ENCODE measurements at regions not wholly inside any gene's neighbourhood (a gene's known extent, or its start where the extent isn't known, plus 50 kb on each side); places are given as distances from the start of the nearest gene placed in this dataset.

- no peak for DNase-seq (ENCODE audit: low read depth in 2 of 2)
Observed at GRCh38 chr2:12203528-12203927, 457.1 kb downstream of the LPIN1 start.

DNA sequence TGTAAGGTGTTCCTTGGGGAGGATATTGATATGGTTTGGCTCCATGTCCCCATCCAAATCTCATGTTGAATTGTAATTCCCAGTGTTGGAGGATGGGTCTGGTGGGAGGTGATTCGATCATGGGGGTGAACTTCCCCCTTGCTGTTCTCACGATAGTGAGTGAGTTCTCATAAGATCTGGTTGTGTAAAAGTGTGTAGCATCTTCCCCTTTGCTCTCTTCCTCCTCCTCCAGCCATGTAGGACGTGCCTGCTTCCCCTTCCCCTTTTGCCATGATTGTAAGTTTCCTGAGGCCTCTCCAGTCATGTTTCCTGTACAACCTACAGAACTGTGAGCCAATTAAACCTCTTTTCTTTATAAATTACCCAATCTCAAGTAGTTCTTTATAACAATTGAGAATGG lies 458.7 kb downstream of the LPIN1 start:
- no peak for DNase-seq (ENCODE audit: low read depth in 2 of 2)

- DNase-seq (ENCODE audit: low read depth in 2 of 2), result no peak
Observed at GRCh38 chr2:12207491-12207890, 461.1 kb downstream of the LPIN1 start.

GRCh38 chr2:12210016-12210933 lies 463.8 kb downstream of the LPIN1 start:
- no peak for DNase-seq (ENCODE audit: low read depth in 2 of 2)

- DNase-seq (ENCODE audit: low read depth in 2 of 2), result no peak
Observed at GRCh38 chr2:12211326-12212175, 465.1 kb downstream of the LPIN1 start.

- DNase-seq (ENCODE audit: low read depth in 2 of 2), result no peak
Observed at GRCh38 chr2:12212841-12213597, 466.6 kb downstream of the LPIN1 start.

GRCh38 chr2:12217175-12217574 lies 470.7 kb downstream of the LPIN1 start:
- DNase-seq (ENCODE audit: low read depth in 2 of 2), result no peak

DNA sequence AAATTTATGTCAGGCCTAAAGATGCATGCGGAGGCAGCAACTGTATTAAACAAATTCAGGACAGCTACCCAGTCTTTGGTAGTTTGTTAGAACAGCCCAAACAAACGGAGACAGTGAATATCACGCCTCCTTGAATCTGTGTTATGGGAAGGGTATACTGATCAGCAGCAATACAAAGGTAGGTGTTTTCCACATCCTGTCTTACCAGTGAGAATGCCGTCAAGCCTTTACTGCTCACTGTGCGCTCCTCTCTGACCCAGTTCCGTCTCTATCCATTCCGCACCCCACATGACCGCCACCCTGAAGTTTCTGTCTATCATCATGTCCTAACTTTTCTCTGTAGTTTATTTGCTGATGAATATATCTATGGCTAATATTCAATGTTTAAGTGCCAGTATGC lies 473.3 kb downstream of the LPIN1 start:
- no peak for DNase-seq (ENCODE audit: low read depth in 2 of 2)

DNA sequence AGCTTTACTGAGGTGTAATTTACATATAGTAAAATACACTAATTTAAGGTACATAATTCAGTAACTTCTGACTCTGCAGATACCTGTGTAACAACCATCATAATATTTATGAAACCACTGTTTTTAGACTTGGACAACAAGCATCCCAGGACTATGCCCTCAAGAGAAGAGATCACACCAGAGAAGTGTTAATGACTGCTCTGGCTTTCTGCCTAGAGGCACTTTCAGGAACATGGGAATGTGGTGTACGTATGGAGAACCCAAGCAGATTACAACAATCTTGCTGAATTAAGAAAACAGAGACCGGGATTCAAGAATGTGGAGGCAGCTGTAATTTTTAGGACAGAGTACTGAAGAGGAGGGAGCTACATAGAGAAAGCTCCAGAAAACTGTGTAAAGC lies 475.2 kb downstream of the LPIN1 start:
- DNase-seq (ENCODE audit: low read depth in 2 of 2), result no peak

GRCh38 chr2:12222554-12222953 lies 476.1 kb downstream of the LPIN1 start:
- DNase-seq (ENCODE audit: low read depth in 2 of 2), result no peak

DNA sequence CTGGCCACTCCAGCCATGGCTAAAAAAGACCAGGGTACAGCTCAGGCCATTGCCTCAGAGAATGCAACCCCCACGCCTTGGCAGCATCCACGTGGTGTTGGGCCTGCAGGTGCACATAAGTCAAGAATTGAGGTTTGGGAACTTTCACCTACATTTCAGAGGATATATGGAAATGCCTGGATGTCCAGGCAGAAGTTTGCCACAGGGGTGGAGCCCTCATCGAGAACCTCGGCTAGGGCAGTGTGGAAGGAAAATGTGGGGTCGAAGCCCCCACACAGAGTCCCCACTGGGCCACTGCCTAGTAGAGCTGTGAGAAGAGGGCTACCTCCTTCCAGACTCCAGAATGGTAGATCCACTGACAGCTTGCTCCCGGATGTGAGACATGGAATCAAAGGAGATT lies 477.3 kb downstream of the LPIN1 start:
- DNase-seq (ENCODE audit: low read depth in 2 of 2), result no peak

- DNase-seq (ENCODE audit: low read depth in 2 of 2), result no peak
Observed at GRCh38 chr2:12226653-12227052, 480.2 kb downstream of the LPIN1 start.

DNA sequence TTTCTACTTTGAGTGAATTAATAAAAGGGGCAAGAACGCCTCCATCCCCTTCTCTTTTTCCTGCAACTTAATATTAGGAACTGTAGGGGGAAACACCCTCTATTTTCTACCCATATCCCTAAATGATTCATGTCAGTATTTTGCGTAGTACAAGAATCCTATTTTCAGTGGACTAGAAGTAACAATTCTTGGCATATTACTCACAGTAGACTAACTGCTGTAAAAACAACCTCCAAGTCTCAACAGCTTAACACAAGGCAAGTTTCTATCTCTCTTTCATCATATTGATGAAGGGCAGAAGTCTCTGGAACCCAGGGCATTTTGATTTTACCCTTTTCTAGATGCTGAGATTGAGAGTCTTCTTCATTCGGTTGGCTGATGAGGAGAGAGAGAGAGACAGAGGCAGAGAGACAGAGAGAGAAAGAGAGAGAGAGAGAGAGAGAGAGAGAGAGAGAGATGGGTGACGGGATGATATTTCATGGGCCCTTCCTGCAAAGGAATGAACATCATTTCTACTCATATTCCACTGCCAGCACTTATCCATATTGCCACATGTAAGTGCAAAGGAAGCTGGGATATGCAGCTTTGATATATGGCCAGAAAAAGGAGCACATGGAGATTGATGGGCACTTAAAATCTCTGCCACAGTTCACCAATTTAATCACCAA lies 481.6 kb downstream of the LPIN1 start:
- DNase-seq (ENCODE audit: low read depth in 2 of 2), result no peak

DNA sequence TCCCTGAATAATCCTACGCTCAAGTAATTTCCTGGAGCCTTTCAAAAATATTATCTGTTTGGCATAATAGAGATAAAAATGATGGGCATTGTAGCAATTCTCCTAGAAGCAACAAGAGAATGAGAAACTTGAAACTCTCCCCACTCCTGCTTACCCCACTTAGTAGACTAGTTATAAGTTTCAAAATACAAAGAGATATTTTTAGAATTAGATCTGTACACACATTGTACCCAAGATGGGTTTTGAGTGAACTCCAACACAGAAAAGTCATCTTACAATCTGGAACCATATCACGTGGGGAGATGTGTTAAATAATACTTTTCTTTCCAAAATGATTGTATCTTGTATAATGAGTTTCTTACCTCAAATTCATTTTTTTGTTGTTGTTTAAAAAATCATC lies 484.9 kb downstream of the LPIN1 start:
- no peak for DNase-seq (ENCODE audit: low read depth in 2 of 2)

DNA sequence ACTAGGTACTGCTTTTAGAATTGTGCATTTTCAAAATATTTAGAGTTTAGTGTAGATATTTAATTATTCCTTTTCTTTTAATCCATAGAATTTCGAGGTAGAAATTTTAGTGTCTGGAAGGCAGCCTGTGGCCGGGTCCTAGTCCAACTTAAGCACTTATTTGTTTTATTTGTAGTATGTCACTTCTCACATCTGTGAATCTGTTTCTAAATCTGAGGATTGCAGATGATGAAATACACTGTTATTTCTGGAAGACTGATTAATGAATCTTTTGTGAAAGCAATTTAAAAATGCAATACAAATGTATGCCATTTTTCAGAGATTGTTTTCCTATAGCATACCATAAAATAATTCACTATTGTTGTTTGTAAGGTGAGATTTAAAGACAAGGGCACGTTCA lies 483.9 kb upstream of the TRIB2 start:
- no peak for DNase-seq (ENCODE audit: low read depth in 2 of 2)

GRCh38 chr2:12236136-12236844 lies 480.4 kb upstream of the TRIB2 start:
- DNase-seq (ENCODE audit: low read depth in 2 of 2), result no peak

DNA sequence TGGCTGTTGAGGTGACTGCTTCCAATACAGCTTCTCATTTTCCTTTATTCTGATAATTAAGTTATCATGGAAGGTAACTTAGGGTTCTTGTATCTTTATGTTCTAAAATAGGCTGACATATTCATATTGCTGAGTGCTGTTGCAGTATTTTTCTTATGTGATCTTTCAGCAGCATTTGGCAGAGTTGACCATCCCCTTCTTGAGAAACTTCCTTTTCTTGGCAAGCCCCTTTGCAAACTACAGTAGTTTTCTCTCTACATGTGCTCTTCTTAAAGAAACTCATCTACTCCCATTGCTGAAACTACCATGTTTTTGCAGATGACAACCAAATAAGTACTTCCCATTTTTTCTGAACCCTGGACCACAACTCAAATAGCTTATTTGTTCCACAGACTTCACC lies 476.5 kb upstream of the TRIB2 start:
- no peak for DNase-seq (ENCODE audit: low read depth in 2 of 2)

DNA sequence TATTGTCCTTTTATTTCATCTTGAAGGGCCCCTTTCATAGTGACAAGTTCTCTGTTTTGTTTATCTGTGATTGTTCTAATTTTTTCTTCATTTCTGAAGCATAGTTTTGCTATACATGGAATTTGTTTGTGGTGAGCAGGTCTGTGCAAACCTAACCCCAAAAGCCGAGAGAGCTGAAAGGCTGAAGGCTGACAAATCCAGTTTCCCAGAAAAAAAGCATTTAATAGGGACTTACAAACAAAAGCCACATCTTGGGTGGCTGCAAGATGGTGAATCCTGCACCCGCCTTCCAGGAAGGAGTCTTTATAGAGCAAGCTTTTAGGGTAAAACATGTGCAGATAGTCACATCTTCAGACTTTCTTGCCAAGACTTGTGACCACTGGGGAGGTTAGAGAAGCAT lies 473.4 kb upstream of the TRIB2 start:
- no peak for DNase-seq (ENCODE audit: low read depth in 2 of 2)

DNA sequence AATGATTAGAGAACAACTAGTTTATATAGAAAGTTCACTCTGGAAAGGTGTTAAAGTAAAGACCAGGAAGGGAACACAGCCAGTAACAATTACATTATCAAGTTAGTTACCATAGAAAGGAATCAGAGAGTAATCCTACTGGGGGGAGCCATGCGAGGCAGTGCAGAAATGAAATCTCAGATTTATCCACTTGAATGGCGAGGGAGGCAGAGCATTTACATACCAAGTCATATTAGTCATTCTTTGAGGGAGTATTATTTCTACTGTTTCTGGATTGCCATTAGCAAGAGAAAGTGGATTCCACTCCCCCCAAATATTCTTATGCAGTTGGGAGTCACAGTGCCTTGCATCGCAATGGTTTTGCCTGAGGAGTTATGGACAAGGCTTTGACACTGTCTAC lies 472.7 kb upstream of the TRIB2 start:
- DNase-seq (ENCODE audit: low read depth in 2 of 2), result no peak

DNA sequence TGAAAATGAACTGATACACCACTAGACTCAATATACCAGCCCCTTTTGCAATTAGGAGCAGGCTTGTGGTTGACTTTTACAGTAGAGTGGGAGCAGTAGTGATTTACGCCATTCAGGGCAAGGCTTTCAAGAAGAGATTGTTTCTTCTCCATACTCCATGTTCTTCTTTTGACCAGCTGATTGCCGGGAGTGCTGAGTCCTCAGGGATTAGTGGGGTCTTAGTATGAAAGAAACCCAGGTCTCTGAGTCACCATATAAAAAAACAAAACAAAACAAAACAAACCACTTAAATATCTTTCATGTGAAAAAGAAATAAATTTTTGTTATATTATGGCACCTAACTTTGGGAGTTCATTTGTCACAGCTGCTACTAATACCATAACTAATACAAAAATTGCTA lies 465.6 kb upstream of the TRIB2 start:
- no peak for DNase-seq (ENCODE audit: low read depth in 2 of 2)

- DNase-seq (ENCODE audit: low read depth in 2 of 2), result no peak
Observed at GRCh38 chr2:12251749-12252148, 465.0 kb upstream of the TRIB2 start.
